Stimulated activated CD4-positive, alpha-beta T cell treated with anti-CD3 and anti-CD28 coated beads, Interleukin-12 subunit alpha, Interleukin-12 subunit beta, amount 100 ng/mL, for 24 hours (primary cell): ENCODE measurements at regions not wholly inside any gene's neighbourhood (a gene's known extent, or its start where the extent isn't known, plus 50 kb on each side); places are given as distances from the start of the nearest gene placed in this dataset.

ENCODE experiments used
- DNase-seq, 2 experiments: peaks; one replicate each; pipeline ENCODE4 v3.0.0-alpha.2; 2020; ENCODE audit warnings: low read depth in 2 of 2

DNA sequence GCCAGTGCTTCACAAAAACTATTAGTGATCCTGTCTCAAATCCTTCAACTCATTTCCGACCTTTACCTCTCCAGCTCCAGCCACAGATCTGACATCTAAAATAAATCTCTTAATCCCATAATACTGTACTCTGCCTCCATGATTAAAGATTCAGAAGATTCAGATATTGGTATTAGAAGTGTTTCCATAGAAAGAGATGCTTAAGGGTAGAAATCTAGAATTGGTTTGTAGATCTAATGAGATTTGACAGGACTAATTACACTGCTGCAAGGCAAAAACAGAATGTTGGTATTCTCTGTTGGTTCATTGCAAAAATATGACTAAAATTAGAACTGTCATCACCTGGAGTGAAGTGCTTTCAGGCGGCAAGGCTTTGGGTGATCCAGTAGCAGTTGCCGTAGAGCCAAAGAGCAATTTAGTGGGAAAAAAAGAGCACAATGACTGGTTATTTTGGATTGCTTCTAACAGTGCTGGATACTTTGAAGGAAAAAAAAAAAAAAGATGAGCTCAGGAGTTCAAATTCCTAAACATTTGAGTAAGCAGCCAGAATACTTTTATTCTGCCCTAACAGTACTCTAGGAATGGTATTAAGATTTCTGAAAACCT lies 940.1 kb upstream of the SORCS1 start:
- no peak for DNase-seq

DNA sequence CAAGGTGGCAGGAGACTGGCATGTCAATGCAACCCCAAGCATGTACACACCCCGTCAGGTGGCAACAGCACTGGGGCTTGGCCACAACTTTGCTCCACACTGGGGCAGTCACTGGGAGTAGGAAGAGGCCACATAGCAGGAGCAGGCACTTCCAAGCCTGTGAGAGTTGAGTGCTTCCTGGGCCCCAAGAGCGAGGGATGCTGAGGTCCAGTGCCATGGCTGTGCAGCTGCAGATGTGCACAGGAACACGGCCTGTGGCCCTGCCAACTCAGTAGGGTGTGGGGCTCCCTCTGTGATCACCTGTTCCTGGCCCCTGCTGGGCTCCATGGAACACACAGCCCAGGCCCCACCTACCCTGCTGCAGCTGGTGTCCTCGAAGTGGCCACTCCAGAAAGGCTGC lies 932.8 kb upstream of the SORCS1 start:
- no peak for DNase-seq

DNA sequence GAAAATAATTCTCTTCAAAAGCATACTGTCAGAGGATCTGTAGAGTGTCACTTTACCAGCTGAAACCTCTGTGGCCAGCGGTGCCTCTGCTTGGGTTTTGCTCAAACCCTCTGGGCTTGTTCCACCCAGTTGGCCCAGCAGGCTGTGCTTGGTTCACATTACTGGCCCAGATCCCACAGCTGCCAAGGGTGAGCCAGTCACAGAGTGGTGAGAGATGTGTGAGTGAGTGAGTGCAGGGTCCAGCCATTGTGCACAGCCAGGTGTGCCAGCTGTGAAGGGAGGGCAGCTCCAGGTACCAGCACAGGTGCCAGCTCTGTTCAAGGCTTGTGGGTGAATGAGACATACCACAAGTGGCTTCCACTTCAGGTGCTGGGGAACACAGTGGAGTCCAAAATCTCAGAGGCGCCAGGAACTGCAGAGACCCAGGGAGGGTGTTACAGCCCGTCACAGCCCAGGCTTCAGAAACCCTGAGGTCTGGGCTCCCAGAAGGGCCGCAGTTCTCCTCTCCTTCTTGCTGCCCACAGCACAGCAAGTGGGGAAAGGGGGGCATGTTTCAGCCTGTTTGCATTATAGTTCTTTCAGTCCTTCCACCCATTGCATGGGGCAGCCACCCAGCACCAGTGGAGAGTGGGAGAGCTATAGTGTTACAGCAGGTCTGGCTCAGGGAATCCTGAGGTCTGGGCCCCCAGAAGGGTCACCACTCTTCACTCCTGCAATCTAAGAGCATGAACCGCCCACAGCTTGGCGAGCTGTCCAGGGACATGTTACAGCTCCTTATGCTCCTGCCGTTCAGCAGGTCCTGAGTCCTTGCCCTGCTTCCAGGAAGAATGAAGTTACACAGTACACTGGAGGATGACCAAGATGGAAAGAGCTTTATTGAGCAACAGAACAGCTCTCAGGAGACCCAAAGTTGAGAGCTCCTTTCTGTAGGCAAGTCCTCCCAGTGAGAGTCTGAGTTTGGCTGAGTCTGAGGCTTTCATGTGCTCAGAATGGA lies 931.7 kb upstream of the SORCS1 start:
- no peak for DNase-seq

- no peak for DNase-seq
These were observed 926.1 kb upstream of the SORCS1 start for GRCh38 chr10:108090476-108091215.

- no peak for DNase-seq
These were observed 922.0 kb upstream of the SORCS1 start for GRCh38 chr10:108086502-108086901.

DNA sequence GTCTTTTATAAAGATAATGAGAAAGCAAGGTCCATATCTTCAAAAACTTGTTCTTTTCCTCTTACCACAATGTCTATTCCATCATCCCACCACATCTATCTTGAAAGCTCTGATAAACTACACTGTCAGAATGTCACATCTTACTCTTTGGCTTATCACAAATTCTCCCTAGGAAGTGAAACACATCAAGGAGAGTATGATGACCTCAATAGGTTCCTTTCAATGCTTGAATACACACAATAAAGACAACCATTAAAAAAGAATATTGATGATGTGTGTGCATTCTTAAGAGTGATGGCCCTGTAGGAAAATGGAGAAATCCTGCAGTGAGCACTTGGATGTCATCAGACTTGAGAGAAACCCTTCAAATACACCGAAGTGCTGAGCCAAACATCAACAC lies 918.1 kb upstream of the SORCS1 start:
- no peak for DNase-seq

DNA sequence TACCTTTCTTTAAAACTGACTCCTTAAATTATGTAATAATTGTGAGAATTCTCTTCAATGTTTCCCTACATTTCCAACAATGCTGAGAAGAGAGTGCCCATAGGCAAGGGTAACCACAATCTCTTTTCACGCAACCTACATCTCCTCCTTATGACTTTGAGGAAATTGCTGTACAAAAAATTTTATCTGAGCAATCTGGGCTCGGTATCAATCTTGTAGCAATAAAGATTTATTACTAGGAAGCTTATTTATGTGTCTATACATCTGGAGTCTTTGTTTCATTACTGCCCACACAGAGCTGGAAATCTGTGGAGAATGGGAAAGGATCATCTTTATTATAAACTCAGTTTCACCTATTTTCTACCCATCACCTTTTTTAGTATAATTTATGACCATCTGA lies 913.8 kb upstream of the SORCS1 start:
- no peak for DNase-seq

GRCh38 chr10:108072466-108072865 lies 908.0 kb upstream of the SORCS1 start:
- no peak for DNase-seq

GRCh38 chr10:108070789-108071188 lies 906.3 kb upstream of the SORCS1 start:
- no peak for DNase-seq

DNA sequence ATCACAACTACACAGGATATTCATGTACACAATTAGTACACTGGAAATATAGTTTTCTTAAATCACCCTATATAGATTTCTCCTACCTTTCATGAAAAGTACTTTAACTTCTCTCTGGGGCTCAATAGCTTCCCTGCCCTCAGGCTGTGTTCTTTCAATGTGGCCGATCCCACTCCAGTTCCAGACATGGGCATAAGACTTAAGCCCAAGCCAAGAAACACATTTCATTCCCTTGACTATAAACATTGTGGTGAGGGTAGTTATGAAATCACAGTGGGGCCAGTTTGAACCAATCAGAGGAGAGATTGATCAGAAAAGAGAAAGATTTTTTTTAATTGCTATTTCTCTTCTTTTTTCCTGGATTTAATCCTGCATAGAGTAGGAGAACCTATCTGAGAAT lies 904.6 kb upstream of the SORCS1 start:
- DNase-seq, result no peak

- DNase-seq, result no peak
These were observed 900.3 kb upstream of the SORCS1 start for GRCh38 chr10:108064746-108065260.

DNA sequence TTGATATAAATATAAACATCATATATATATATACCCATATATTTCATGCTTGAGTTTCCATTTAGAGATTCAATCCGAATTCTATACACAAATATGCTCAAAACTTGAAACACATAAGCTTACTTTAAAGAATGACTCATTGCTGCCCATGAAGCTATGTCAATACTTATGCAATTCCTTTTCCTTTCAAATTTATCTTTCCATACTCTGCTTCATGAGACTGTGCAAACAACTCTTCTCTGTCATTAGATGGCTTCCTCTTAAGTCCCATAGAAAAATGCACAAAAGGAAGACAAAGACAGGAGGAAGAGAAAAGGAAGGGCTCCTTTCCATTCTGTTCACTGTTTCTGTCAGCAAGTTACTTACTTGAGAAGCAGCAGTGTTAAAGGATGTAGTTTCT lies 895.7 kb upstream of the SORCS1 start:
- no peak for DNase-seq

DNA sequence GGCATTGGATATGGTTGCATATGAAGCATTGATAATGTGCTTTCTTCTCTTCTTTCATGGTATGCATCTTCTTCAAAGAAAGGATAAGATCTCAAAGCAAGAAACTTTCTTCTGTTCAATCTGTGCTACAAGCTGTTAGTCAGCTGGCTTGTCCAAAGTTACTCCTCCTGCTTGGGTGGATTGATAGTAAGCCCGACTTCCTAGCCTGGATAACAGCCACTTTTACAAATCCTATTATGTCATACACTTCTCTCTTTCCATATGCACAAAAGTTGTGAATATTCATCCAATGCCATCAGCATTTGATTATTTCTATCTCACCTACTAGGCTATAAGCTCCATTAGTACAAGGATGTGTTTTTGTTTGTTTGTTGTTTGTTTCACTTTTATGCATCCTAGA lies 891.0 kb upstream of the SORCS1 start:
- no peak for DNase-seq

DNA sequence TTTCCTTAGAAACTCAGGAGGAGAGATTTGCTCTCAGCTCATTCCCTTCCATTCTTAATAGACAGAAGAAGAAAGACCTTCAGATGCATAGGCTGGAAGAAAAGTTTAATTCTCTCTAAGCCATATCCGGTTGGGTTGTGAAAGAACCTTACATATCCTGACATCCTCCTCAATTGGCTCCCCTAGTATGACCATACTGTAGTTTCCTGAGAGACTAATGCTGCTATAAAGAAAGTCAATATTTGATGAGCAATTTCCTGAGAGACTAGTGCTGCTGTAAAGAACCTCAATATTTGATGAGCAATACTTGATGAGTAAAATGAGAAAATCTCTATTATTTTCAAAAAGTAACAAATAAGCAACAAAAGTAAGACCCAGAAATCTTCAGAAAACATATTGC lies 888.5 kb upstream of the SORCS1 start:
- no peak for DNase-seq

DNA sequence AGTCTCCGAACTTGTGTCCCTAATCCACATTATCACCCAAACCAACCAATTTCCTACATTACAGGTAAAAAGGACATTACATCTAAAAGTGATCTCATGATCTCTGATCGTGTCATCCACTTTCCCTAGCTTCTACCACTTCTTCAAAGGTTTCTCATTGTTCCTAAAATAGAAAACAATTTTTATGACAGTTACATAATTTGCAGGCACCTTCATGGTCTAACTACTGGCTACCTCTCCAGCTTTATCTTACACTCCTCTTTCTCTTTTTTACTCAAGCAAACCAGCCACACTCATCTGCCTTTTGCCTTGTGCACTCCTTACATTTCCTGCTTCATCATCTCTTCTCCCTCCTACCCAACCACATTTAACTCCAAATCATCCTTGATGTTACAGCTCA lies 886.7 kb upstream of the SORCS1 start:
- no peak for DNase-seq

DNA sequence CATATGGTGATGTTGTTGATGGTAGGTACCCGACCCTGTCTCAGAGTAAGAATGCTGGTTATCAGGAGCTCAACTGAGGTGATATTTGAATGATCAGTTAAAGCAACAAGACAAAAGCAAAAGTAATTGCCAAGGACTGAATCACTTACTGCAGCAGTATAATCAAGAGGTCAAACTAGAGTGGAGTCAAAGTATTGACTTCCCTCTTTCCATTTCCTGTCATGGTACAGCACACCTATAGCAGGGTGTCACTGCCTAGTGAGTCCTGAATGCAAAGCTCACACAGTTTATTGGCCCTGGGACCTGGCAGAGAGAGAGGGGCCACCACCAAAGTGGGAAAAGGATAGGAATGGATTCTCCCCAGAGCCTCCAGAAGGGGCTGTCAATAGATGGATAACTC lies 886.1 kb upstream of the SORCS1 start:
- DNase-seq, result no peak

- no peak for DNase-seq
These were observed 885.2 kb upstream of the SORCS1 start for GRCh38 chr10:108049668-108050067.

DNA sequence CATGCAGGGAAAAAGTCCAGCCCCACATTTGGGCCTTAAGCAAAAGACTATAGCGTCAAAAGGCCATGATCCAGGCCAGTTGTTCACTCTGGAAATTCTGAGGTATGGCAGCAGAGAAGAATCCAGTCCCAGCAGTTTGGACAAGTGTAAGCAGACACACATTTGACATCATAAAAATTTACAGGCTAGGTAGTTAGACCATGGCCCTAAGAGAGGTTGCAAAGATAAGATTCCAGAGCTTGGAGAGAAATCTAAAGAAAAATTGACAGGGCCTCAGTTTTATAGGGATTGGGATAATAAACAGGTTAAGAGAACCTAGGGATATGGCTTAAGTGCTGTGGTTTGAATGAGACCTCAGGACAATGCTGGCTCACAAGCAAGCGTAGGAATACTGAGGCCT lies 884.4 kb upstream of the SORCS1 start:
- no peak for DNase-seq

- DNase-seq, result no peak
These were observed 875.5 kb upstream of the SORCS1 start for GRCh38 chr10:108039821-108040584.

DNA sequence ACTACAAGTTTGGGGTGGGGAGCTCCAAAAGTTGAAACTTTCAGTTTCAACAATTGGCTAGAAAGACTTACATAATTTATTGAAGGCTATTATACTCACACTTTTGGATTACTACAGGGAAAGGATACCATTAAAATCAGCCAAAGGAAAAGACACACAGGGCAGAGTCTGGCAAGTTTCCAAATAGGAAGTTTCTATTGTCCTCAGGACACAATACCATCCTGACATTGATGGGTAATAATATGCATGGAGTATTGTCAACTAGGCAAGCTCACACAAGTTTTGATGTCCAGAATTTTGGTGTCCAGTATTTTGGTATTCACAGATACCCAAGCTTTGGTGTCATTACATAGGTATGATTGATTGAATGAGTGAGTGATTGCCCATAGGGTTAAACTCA lies 872.6 kb upstream of the SORCS1 start:
- no peak for DNase-seq

- no peak for DNase-seq
These were observed 871.8 kb upstream of the SORCS1 start for GRCh38 chr10:108036265-108036664.

DNA sequence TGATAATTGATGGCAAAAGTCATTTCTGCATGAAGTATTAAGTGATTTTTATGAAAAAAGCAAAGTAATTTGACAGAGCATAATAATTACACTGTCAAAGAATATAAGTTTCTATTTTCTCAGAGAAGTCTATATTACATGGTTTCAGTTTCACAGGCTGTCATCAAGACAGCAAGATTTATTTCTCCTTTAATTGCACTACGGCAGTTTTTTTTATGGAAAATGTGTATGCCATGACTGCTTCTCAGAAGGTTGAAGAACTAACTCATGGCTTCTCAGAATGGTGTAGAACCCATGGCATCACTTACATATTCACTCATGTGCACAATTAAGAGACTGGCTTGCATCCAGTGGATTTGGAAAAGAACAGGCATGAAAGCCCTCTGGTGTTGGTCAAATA lies 870.3 kb upstream of the SORCS1 start:
- no peak for DNase-seq
